ENCODE measurements at regions not wholly inside any gene's neighbourhood (a gene's known extent, or its start where the extent isn't known, plus 50 kb on each side); places are given as distances from the start of the nearest gene placed in this dataset.

DNA sequence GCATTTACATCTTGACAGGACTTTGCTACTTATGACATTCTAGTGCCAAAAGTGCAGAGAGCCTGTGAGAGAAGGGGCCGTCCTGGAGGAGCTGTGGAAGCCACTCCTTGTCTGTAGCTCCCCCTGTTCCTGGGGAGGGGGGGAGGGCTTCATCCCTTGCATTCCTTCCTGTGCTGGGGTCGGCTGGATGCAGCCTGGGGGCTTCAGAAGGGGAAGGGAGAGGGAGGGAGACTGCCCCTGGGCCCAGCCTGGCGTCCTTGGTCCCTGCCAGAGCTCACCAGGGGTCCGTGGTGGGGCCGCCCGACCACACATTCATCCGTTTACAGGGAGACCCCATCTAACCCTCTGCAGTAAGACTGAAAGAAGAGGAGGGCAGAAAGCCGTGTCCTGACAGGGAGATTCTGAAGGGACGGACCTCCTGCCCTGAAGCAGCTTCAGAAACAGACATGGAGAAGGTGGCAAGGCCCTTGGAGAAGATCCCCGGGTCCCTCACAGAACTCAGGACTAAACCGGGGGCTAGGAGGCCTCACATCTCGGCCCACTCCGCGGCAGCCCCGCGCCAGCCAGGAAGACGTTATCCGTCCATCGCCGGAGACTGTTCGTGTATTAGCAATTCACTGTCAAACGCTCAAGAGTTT lies 258.3 kb upstream of the SALL3 start:
- H3K27ac Mint-ChIP-seq, result no peak overlapping the region
- no peak for DNase-seq (ENCODE audit: low spot score)
- intact Hi-C loops (cut with micrococcal nuclease), result no loop called here
- H3K4me3 Mint-ChIP-seq (ENCODE audit: low read depth), result no peak overlapping the region
- peaks cover 6% of the 10 kb centered on the region for H3K27me3 Mint-ChIP-seq (ENCODE audit: low read depth)
- H3K9me3 Mint-ChIP-seq, result no peaks in the 10 kb centered on the region
- H3K4me1 Mint-ChIP-seq (ENCODE audit: low read depth), result no peaks in the 10 kb centered on the region
- H3K36me3 Mint-ChIP-seq (ENCODE audit: low read depth), result no peaks in the 10 kb centered on the region

DNA sequence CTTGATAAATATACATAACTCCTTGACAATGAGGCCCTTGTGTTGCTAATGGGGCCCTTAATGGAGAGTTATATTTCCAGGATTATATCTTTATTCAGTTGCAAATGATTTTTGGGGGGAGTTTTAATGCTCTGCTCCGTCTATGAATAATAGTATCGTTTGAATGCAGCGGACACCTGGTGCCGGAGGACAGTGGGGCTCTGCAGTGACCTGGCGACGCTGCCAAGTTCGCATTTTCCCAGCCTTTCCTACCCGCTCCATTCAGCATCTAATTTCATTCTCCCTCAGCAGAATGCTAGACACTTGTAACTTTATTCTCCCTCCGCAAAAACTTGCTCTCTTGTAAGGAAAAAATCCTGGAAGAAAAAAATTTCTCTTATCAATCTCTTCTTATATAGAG lies 257.6 kb upstream of the SALL3 start:
- Mint-ChIP-seq H3K36me3 (ENCODE audit: low read depth) (no peaks in the 10 kb centered on the region), H3K27me3 (ENCODE audit: low read depth) (peaks cover 6% of the 10 kb centered on the region), H3K4me1 (ENCODE audit: low read depth) (no peaks in the 10 kb centered on the region), H3K4me3 (ENCODE audit: low read depth) (no peak overlapping the region), H3K9me3 (no peaks in the 10 kb centered on the region), H3K27ac (no peak overlapping the region)
- intact Hi-C loops (cut with micrococcal nuclease), result no loop called here
- no peak for DNase-seq (ENCODE audit: low spot score)

DNA sequence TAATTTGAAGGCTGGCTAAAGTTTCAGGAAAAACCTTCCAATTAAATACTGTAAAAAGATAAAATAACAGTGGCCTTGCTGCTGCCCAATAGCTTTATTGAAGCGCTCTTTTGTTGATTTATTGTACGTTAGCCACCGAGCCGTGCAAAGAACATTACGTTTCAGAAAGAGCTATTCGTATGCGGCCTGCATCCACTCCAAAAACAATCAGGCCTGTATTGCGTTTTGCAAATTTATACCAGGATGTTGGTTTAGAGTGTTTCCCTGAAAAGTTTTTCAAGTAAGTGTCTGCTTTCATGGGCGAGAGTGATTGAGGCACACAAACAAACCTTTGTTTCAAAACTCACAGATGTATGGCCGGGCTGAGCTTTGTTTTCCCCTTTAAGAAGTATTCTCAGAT lies 257.2 kb upstream of the SALL3 start:
- no peaks in the 10 kb centered on the region for H3K9me3 Mint-ChIP-seq
- DNase-seq (ENCODE audit: low spot score), result no peak
- intact Hi-C loops (cut with micrococcal nuclease), result no loop called here

DNA sequence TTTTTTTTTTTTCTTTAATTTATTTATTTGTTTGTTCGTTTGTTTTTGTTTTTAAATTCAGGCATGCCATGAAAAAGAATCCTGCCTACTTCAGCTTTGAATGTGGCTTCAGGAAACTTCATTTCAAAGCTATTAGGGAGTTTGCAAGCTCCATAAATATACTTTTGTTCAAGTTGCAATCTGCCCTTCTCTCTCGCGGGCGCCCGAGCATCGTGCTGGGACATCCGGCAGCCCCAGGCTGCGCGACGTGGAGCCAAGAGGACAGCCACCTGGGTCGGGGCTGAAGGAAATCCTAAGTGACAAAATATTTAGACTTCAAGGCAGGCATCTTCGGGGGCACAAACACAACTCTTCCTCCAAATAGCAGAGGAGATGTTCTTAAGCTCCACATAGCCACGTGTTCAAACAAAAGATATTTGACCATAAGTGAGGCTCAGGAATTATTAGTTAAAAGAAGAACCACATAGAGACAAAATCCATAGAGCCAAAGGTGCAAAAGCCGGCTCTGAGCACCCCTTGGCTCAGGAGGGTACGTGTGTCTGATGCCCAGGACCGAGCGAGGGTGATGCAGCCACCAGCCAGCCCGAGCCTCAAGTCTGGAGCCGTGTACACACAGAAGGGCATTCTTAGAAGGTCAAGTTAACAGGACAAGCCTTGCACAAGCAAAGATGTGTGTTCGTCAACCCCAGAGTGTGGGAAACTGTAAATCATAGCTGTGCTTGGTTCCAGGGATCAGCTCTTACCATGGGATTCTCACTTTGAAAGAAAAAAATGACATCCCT lies 256.5 kb upstream of the SALL3 start:
- no peak for DNase-seq (ENCODE audit: low spot score)
- Mint-ChIP-seq H3K27ac (no peak overlapping the region), H3K9me3 (no peaks in the 10 kb centered on the region), H3K27me3 (ENCODE audit: low read depth) (peaks cover 6% of the 10 kb centered on the region), H3K36me3 (ENCODE audit: low read depth) (no peaks in the 10 kb centered on the region), H3K4me1 (ENCODE audit: low read depth) (no peaks in the 10 kb centered on the region), H3K4me3 (ENCODE audit: low read depth) (no peak overlapping the region)
- intact Hi-C loops (cut with micrococcal nuclease), result no loop called here

More for the DNA sequence above, 257.2 kb upstream of the SALL3 start:
- no peak overlapping the region for H3K4me3 Mint-ChIP-seq (ENCODE audit: low read depth)
- H3K4me1 Mint-ChIP-seq (ENCODE audit: low read depth), result no peaks in the 10 kb centered on the region
- no peak overlapping the region for H3K27ac Mint-ChIP-seq
- peaks cover 6% of the 10 kb centered on the region for H3K27me3 Mint-ChIP-seq (ENCODE audit: low read depth)
- no peaks in the 10 kb centered on the region for H3K36me3 Mint-ChIP-seq (ENCODE audit: low read depth)

DNA sequence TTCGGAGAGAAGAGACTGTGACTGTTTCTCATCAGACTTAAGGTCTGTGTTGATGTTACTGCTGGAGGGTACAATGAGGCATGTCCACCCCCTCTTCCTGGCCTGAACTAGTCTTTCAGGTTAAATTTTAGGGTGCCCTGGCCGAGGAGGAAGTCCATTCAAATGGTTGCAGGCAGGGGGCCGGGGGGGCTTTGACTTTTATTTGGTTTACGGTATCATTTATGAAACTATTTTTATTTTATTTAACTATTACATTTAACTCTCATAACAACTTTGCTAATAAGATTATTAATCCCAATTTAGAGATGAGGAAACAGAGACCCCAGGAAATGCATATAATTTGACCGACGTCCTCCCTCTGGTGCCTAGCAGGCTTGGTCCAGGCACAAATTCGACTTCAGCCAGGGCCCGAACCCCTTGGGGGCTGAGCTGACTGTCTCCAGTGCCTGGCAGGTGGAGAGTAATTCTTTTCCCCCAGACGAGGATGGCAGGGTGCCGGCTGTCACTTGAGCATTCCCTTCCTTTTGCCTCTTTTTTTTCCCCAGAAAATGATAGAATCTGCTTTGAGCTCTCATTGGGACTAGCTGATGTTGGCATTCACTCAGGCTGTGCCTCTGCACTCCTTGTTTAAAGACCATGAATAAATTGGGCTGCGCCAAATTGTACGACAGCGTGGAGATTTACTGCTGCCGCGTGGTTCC lies 255.3 kb upstream of the SALL3 start:
- no peak overlapping the region for H3K27ac Mint-ChIP-seq
- H3K4me1 Mint-ChIP-seq (ENCODE audit: low read depth), result no peaks in the 10 kb centered on the region
- intact Hi-C loops (cut with micrococcal nuclease), result no loop called here

DNA sequence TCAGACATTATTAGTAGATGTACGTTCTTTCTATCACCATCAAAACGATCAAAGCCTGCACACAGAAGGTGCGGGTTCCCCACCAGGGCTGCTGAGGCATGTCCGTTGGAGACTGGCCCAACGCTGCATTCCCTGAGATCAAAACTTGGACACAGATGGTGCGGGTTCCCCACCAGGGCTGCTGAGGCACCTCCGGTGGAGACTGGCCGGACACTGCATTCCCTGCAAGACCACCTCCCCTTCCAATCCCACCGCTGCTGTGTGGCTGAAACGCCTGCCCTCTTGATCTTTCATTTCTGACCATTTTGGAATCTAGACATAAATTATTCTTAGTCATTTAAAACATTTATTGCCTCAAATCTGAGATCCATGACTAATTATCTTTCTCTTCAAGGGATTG lies 254.2 kb upstream of the SALL3 start:
- Mint-ChIP-seq H3K9me3 (no peaks in the 10 kb centered on the region), H3K27me3 (ENCODE audit: low read depth) (peaks cover 6% of the 10 kb centered on the region), H3K36me3 (ENCODE audit: low read depth) (no peaks in the 10 kb centered on the region), H3K27ac (no peak overlapping the region), H3K4me3 (ENCODE audit: low read depth) (no peak overlapping the region), H3K4me1 (ENCODE audit: low read depth) (no peaks in the 10 kb centered on the region)
- intact Hi-C loops (cut with micrococcal nuclease), result no loop called here
- DNase-seq (ENCODE audit: low spot score), result no peak

More for the DNA sequence above, 255.3 kb upstream of the SALL3 start:
- Mint-ChIP-seq H3K9me3 (no peaks in the 10 kb centered on the region), H3K36me3 (ENCODE audit: low read depth) (no peaks in the 10 kb centered on the region), H3K4me3 (ENCODE audit: low read depth) (no peak overlapping the region), H3K27me3 (ENCODE audit: low read depth) (peaks cover 6% of the 10 kb centered on the region)
- no peak for DNase-seq (ENCODE audit: low spot score)

DNA sequence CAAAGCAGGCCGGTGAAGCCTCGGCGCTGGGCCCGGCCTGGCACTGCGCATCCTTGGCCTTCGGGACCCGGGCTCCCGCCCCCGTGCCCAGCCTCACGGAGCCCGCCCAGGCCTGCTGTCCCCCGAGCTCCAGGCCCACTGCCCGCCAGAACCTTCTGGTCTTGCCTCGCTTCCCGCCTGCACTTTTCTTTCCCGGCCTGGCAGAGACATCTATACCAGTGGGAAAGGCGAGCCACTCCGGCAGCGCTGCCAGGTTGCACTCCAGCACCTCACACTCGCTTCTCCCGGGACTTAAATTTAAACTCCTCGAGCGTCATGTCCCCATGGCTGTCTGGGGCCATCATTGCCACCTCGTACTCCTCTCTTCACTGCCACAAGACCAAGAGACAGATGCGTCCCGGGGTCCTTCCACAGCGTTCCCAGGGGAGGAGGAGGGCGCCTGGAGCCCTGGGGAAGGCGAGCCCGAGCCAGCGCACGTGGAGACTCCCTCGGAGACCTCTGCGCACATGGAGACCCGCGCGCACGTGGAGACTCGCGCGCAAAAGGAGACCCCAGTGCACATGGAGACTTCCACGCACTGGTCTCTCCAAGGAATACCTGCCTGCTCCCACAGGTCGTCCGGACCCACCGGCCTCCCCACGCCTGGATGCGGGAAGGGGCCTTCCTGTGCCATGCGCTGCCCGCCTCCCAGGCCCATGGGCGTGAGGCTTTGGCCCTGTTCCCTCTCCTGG lies 253.1 kb upstream of the SALL3 start:
- no peak for DNase-seq (ENCODE audit: low spot score)
- intact Hi-C loops (cut with micrococcal nuclease), result no loop called here
- Mint-ChIP-seq H3K36me3 (ENCODE audit: low read depth) (no peaks in the 10 kb centered on the region), H3K4me1 (ENCODE audit: low read depth) (no peaks in the 10 kb centered on the region), H3K27me3 (ENCODE audit: low read depth) (peaks cover 5% of the 10 kb centered on the region), H3K27ac (no peak overlapping the region), H3K4me3 (ENCODE audit: low read depth) (no peak overlapping the region), H3K9me3 (no peaks in the 10 kb centered on the region)

DNA sequence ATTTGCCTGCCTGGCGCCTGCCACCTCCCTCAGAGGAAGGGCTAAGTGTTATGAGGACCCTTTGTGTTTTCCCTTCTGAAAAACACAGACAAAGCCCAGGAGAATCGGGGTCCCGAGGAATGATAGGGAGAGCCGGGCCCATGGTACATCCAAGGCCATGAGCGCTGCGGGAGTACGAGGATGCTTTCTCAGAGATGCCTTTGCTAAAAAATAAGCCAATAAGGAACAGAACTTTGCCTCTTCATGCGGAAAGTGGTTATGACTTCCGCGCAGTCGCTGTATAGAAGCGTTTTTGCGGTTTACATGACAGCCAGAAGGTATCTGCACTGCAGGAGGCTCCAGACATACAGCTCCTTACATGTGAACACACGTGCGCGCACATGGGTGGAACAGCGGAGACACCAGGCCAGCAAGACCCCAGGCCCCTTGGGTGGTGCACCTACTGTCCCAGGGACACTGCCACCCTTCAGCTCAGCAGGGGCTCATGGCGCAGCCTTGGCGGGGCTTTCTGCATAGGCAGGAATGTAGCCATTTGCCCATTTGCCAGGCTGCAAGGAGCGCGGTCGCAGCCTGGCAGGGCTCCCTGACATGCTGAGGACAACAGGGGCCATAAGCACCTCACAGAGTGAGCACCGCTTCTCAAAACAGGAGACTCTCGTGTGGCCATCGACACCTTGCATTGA lies 252.4 kb upstream of the SALL3 start:
- no peak for DNase-seq (ENCODE audit: low spot score)
- H3K27ac Mint-ChIP-seq, result no peak overlapping the region
- no peaks in the 10 kb centered on the region for H3K9me3 Mint-ChIP-seq
- intact Hi-C loops (cut with micrococcal nuclease), result no loop called here
- H3K4me1 Mint-ChIP-seq (ENCODE audit: low read depth), result no peaks in the 10 kb centered on the region
- no peaks in the 10 kb centered on the region for H3K36me3 Mint-ChIP-seq (ENCODE audit: low read depth)
- no peak overlapping the region for H3K4me3 Mint-ChIP-seq (ENCODE audit: low read depth)
- H3K27me3 Mint-ChIP-seq (ENCODE audit: low read depth), result no peaks in the 10 kb centered on the region

DNA sequence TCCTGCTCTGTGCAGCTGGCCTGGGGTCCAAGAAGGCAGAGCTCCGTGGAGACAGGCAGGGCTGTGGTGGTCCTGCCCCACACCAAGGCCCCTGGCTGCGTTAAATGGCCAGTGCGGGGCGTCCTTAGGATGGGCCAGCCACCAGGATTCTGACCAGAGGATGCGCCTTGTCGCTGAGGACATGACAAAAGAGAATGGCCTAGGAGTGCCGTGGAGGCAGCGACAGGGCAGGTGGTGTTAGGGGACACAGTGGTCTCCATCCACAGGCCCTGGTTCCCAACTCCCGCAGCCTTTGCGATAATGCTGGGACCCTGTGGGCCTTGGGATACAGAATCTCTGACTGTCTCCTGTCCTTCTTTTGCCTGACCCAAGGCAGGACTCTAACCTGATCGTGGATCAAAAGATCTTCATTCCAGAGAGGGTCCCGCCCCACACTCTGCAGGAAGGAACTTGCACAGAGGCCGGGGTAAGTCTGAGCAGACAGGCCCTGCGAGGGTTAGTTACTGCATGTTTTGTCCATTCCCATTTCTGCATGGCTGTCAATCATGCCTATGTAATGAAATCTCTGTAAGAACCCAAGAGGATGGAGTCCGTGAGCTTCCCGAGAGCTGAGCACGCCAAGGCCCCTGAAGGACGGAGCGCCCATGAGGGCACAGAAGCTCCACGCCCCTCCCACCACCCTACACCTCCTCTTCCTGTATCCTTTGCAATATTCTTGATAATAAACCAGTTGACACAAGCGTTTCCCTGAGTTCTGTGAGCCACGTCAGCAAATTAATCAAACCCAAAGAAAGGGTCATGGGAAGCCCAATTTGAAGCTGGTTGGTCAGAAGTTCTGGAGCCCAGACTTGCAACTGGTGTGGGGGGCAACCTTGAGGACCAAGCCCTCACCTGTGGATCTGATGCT lies 251.5 kb upstream of the SALL3 start:
- no peak for DNase-seq (ENCODE audit: low spot score)
- Mint-ChIP-seq H3K36me3 (ENCODE audit: low read depth) (no peaks in the 10 kb centered on the region), H3K9me3 (no peaks in the 10 kb centered on the region), H3K27me3 (ENCODE audit: low read depth) (no peaks in the 10 kb centered on the region), H3K4me1 (ENCODE audit: low read depth) (no peaks in the 10 kb centered on the region), H3K27ac (no peak overlapping the region), H3K4me3 (ENCODE audit: low read depth) (no peak overlapping the region)
- intact Hi-C loops (cut with micrococcal nuclease), result no loop called here

DNA sequence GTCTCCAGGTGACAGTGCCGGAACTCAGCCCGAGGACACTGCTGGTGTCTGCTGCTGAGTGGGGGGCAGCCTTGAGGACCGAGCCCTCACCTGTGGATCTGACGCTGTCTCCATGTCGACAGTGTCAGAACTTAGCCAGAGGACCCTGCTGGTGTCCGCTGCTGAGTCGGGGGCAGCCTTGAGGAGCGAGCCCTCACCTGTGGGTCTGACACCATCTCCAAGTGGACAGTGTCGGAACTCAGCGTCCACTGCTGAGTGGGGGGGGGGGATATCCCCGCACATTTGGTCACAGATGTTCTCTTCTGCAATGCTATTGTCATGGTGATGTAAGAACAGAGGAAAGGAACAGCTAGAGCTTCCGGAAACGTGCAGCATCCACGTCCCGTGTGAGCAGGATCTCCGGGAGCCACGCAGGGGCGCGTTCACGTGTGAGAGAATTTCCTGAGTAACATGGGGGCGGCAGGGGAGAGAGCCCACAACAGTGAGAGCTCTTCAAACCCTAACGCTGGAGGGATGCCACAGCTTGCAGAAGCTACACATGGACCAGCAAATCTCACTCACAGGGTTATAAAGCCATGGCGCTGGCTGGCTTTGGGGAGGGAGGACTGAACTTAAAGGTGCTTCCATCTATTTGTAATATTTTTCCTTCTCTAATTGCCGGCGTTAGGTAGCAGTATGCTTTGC lies 250.7 kb upstream of the SALL3 start:
- H3K36me3 Mint-ChIP-seq (ENCODE audit: low read depth), result no peaks in the 10 kb centered on the region
- no peaks in the 10 kb centered on the region for H3K9me3 Mint-ChIP-seq
- intact Hi-C loops (cut with micrococcal nuclease), result no loop called here
- H3K27me3 Mint-ChIP-seq (ENCODE audit: low read depth), result no peaks in the 10 kb centered on the region
- H3K4me1 Mint-ChIP-seq (ENCODE audit: low read depth), result no peaks in the 10 kb centered on the region
- H3K27ac Mint-ChIP-seq, result no peak overlapping the region
- no peak overlapping the region for H3K4me3 Mint-ChIP-seq (ENCODE audit: low read depth)
- DNase-seq (ENCODE audit: low spot score), result no peak

DNA sequence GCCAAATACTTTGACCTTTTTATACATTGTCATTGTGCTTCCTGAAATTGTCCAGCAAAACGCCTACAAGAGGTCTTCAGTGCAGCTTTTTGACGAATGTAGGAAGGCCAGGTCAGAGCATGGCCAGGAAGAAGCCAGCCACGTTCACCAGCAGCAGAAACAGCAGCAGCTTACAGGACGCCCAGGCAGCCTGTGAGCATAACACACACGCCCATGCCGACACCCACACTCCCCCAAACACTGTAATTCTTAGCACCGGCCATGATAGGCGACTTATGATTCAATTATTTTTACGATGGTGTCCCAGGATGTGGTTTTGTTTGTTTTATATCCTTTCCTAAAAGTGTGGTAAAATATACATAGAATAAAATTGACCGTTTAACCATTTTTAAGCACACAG lies 249.1 kb upstream of the SALL3 start:
- Mint-ChIP-seq H3K9me3 (no peaks in the 10 kb centered on the region), H3K27me3 (ENCODE audit: low read depth) (no peaks in the 10 kb centered on the region), H3K4me3 (ENCODE audit: low read depth) (no peak overlapping the region), H3K36me3 (ENCODE audit: low read depth) (no peaks in the 10 kb centered on the region), H3K4me1 (ENCODE audit: low read depth) (no peaks in the 10 kb centered on the region), H3K27ac (no peak overlapping the region)
- DNase-seq (ENCODE audit: low spot score), result no peak
- intact Hi-C loops (cut with micrococcal nuclease), result no loop called here

Data from activated T-helper 2 cell treated with anti-CD3 and anti-CD28 coated beads, Interferon-gamma antibody, Interleukin-2, Interleukin-4, amounts not matched to agents 10 μg/mL and 5 μg/mL and 100 μg/mL, durations not matched to agents 14 hours and 24 hours and 36 hours (primary cell).